HG03521 (cell line): ENCODE measurements at regions not wholly inside any gene's neighbourhood (a gene's known extent, or its start where the extent isn't known, plus 50 kb on each side); places are given as distances from the start of the nearest gene placed in this dataset.
"Not testable (repeated sequence)": the region's sequence is repeated elsewhere in the genome, so short reads cannot be mapped to it uniquely, and the experiment has no call there.

Experiments used
- ATAC-seq: cut with Tn5 transposase; IDR thresholded peaks from one replicate; pipeline ENCODE4 v1.9.1; 2021; ENCODE audit warnings: mild to moderate bottlenecking, moderate library complexity; ENCODE audit not compliant: unreplicated experiment

- ATAC-seq, result no peak
Measured at GRCh38 chr2:56940054-56940453, 756.3 kb downstream of the CCDC85A start.

DNA sequence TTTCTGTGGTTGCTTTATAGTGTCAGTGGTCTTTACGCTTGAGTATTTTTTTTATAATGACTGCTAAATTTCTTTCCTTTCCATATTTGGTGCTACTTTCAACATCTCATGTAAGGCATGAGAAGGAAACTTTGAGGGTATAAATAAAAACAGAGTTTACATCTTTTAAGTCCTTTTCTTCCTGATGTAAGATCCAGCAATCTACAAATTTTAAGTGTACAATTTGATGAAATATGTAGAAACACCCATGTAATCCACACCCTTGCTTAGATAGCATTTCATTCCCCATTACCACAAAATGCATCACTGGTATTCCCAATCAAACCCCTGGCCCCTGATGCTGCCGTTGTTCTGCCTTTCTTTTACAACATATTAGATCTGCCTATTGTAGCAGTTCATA, 769.1 kb downstream of the CCDC85A start:
- no peak for ATAC-seq

DNA sequence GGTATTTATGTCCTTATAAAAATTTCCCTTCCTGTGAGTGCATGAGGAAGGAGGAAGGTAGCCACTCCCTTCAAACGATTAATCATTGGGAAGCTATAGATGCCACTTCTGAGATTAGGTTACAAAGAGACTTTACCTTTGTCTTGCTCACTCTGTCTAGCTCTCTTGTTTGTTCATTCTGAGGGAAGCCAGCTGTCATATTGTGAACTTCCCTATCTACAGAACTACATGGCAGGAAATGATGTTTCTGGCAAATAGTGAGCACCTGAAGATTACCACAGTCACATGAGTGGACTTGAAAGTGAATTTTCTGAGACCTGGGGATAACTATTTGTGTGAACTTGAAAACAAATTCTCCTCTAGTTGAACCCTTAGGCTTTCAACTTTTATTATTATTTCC, 776.8 kb downstream of the CCDC85A start:
- no peak for ATAC-seq

DNA sequence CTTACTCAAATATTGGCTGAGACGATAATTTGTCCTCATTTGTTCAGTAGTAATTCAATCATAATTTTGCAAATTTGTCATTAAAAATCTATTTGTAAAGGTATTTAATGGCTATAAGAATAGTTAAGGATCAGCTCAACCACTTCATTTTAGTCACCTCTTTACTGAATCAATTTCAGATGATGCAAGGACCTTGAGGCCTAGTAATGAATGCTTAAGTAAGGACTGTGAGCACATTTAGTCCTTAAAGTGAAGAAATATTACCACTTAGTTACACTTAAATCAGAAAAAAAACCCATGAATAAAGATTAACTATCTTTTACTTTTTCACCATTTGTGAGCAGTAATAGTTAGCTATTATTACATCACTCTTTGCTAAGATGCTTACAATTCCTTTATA, 778.9 kb downstream of the CCDC85A start:
- no peak for ATAC-seq

- no peak for ATAC-seq
Measured at GRCh38 chr2:56969513-56969912, 785.7 kb downstream of the CCDC85A start.

DNA sequence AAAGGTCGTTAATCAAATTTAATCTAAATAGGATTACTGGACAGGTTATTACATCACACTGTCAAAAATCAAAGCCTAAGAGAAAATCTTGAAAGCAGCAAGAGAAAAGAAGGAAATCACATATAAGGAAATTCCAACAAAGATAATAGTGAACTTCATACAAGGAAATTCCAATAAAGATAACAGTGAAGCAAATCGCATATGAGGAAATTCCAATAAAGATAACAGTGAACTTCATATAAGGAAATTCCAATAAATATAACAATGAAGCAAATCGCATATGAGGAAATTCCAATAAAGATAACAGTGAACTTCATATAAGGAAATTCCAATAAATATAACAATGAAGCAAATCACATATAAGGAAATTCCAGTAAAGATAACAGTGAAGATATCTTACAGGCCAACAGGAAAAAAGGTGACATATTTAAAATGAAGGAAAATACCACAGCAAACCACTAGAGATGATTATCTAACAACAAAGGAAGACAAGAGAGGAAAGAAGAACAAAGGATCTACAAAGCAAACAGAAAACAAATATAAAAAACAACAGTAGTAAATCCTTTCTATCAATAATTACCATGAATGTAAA, 787.7 kb downstream of the CCDC85A start:
- ATAC-seq, result no peak

DNA sequence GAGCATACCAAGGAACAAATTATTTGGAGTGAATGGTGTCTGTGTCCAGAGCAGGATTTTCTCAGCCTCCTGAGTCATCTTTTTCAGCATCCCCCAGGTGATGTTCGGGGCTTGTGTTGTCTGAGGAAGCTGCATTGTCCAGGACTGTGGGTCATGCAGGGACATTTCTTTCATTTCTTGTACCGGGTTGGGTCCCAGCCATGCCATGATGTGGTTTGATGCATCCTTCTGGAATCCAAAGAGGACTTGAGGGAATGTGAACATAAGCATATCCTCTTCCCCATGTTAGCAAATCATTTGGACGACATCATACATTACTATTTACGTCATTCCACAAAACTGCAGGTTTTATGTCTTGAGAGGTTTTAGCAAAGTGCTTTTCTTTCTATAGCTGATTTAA, 797.8 kb downstream of the CCDC85A start:
- ATAC-seq, result no peak

DNA sequence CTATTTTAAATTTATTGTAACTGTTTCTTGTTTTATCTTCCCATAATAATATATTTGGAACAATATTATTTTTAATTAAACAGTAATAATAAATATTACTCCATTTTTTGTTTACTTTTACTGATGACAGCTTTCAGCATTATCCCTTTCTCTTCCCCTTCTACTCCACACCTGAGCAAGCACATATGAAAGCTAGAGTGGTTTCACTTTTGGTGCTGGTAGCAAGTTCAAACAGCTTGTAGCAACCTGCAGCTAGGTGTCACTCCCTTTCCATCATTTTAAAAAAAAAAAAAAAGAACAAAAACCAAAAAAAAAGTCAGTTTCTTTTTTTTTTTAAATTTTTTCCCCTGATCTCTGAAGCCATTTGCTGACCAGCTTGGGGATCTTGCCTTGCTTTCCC, 801.8 kb downstream of the CCDC85A start:
- ATAC-seq, result no peak

DNA sequence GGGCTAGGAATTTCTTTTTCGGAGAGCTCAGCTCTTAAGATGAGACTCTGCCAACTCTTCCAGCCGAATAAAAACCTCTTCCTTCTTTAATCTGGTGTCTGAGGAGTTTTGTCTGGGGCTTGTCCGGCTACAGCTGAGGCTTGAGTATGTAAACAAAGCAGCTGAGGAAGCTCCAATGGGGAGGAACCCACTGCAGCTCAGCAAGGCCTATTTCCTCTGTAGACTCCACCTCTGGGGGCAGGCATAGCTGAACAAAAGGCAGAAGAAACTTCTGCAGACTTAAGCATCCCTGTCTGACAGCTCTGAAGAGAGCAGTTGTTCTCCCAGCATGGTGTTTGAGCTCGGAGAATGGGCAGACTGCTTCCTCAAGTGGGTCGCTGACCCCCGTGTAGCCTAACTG, 838.7 kb downstream of the CCDC85A start:
- ATAC-seq, result no peak

- no peak for ATAC-seq
Measured at GRCh38 chr2:57044931-57045635, 861.3 kb downstream of the CCDC85A start.

GRCh38 chr2:57049273-57049672, 865.5 kb downstream of the CCDC85A start:
- ATAC-seq, result no peak

DNA sequence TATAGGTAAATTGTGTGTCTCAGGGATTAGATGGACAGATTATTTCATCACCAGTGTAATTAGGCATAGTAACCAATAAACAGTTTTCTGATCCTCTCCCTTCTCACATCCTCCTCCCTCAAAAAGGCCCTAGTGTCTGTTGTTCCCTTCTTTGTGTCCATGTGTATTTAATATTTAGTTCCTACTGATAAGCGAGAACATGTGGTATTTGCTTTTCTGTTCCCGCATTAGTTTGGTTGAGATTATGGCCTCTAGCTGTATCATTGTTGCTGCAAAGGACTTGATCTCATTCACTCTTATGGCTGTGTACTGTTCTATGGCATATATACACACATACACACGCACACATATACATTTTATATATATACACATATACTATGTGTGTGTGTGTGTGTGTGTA, 866.2 kb downstream of the CCDC85A start:
- no peak for ATAC-seq

- ATAC-seq, result not testable (repeated sequence)
Measured at GRCh38 chr2:57066301-57066700, 882.5 kb downstream of the CCDC85A start.

GRCh38 chr2:57075226-57075625, 891.4 kb downstream of the CCDC85A start:
- ATAC-seq, result no peak

GRCh38 chr2:57080035-57080434, 896.2 kb downstream of the CCDC85A start:
- ATAC-seq, result no peak

GRCh38 chr2:57084697-57085281, 901.0 kb downstream of the CCDC85A start:
- no peak for ATAC-seq

DNA sequence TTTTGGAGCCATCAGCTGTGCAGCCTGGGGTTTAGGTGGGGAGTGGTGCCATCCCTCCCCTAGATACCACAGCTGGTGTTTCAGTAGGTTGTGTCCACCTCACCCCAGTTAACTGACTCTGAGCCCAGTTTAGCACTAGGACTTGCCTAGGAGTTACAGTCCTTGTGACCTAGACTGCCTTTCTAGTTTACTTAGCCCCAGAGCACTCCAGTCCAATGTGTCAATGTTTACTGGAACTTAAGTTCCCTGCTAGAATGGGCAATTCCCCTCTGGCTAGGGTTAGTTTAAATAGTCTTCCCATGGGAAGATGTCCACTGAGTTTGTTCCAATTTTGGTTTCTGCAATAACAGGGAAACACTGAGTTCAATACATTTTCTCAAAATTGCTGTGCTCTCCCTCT, 909.2 kb downstream of the CCDC85A start:
- ATAC-seq, result no peak

- no peak for ATAC-seq
Measured at GRCh38 chr2:57097855-57098254, 914.1 kb downstream of the CCDC85A start.

GRCh38 chr2:57100436-57100835, 916.6 kb downstream of the CCDC85A start:
- ATAC-seq, result no peak

DNA sequence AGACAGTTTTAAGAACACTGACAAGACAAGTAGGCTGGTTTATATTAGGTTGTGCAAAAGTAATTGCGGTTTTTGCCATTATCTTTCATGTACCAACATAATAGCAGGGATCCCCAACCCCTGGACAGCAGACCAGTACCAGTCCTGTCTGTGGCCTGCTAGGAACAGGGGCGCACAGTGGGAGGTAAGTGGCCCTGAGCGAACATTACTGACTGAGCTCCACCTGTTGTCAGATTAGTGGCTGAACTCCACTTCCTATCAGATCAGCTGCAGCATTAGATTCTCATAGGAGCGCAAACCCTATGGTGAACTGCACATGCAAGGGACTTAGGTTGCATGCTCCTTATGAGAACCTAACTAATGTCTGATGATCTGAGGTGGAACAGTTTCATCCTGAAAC, 921.9 kb downstream of the CCDC85A start:
- no peak for ATAC-seq

DNA sequence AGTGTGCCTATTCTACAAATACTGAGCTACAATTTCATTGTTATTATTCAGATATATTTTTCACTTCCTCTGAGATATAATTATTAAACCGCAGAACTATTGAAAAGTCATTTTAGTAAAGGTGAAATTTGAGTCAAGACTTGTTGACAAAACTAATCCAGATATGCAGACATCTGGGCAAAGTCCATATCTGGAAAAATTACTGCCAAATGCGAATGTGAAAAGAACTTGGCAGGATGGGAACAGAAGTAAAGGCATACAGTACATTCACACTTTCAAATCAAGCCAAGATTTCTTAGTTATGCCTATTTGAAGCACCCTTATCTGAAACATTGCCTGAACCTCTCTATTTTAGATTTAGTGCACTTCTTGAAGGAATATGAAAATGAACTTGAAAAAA, 923.6 kb downstream of the CCDC85A start:
- no peak for ATAC-seq

GRCh38 chr2:57111531-57111930, 927.7 kb downstream of the CCDC85A start:
- ATAC-seq, result no peak

GRCh38 chr2:57119141-57119540, 927.5 kb upstream of the VRK2 start:
- ATAC-seq, result no peak
